ENCODE measurements at regions not wholly inside any gene's neighbourhood (a gene's known extent, or its start where the extent isn't known, plus 50 kb on each side); places are given as distances from the start of the nearest gene placed in this dataset.
A peak's percentile ranks its signal among the peaks of the same experiment; 100 is the strongest.

DNA sequence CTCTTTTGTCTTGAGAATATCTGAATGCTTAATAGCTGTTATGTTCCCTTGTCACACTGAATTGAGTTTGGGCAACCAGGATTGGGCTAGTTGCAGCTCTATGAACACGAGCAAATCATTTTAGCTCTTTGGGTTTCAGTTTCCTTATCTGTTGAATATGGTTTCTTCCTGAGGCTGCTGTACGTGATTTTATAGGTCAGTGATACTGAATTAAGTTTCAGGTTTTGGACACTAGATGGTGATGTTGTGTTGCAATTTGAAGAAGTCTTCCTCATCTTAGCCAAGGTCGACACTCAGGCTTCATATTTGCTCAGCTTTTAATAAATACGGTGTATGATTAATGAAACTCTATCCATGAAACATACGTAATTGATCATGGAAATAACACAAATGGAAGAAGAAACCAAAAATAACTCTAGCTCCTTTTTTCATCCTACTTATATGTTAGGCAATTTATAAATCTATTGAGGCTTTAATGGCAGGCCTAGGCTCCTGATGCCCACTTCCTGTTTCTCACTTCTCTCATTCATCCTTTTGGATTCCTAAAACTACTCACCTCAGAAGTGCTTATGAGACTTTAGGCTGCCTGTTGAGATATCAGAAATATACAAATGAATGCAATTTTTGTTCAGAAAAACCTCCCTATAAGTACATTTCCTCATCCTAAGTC, 354.1 kb upstream of the MAP3K7 start:
- Mint-ChIP-seq H3K27ac (peak overlapping the region in 5 of 7 donors; percentile 4 to 86 (median 77)), H3K36me3 (no peaks in the 10 kb centered on the region), H3K4me3 (peak overlapping the region; percentile 17 to 75 (median 34)), H3K27me3 (no peaks in the 10 kb centered on the region), H3K9me3 (no peaks in the 10 kb centered on the region), H3K4me1 (peaks cover 5 to 11% (median 8%) of the 10 kb centered on the region in 4 donors)
- Histone ChIP-seq H3K4me3 (ENCODE audit: low read length in 2 of 2) (no peak overlapping the region), H3K9me3 (ENCODE audit: control insufficient read depth in 1 of 2, low read length in 2 of 2) (no peaks in the 10 kb centered on the region), H3K4me1 (ENCODE audit: insufficient read depth, low read length) (no peaks in the 10 kb centered on the region), H3K27me3 (ENCODE audit: insufficient read depth, low read length) (no peaks in the 10 kb centered on the region), H3K36me3 (ENCODE audit: insufficient read depth, low read length) (no peaks in the 10 kb centered on the region), H3K27ac (ENCODE audit: low read depth, low read length) (peak overlapping the region; percentile 0)
- POLR2A ChIA-PET (ENCODE audit: partially characterized antibody) = no interaction called here
- CTCF ChIA-PET (ENCODE audit: partially characterized antibody) = interaction anchor here (0.6 to 1.9 kb wide), 9 partner anchors 8 to 1535 kb away, joined by 3 to 6 read pairs (median 4); no protein-coding TSS in a partner anchor
- intact Hi-C loops (cut with micrococcal nuclease) = no loop called here
- DNase-seq = peak in 4 of 5 donors; percentile 56 to 69 (median 66)

DNA sequence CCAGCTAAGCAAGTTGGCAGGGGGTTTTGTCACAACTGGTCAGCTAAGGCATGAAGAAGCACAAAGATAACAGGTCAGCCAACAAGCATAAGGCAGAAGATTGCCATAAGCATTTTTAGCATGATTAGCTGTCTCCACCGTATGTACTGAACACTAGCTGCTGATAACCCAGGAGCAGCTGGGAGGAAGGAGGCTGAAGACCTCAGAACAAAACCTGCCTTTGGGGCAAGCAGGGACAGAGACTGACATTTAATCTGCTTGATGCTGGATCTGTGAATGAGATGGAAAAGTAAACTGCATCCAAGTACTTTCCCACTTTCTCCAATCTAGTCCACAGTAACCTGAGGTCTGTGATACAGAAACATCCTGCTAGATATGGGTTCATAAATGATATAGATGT, 353.0 kb upstream of the MAP3K7 start:
- Histone ChIP-seq H3K4me3 (ENCODE audit: low read length in 2 of 2) (no peak overlapping the region), H3K4me1 (ENCODE audit: insufficient read depth, low read length) (no peaks in the 10 kb centered on the region), H3K9me3 (ENCODE audit: control insufficient read depth in 1 of 2, low read length in 2 of 2) (no peaks in the 10 kb centered on the region), H3K36me3 (ENCODE audit: insufficient read depth, low read length) (no peaks in the 10 kb centered on the region), H3K27ac (ENCODE audit: low read depth, low read length) (no peak overlapping the region), H3K27me3 (ENCODE audit: insufficient read depth, low read length) (no peaks in the 10 kb centered on the region)
- peak in 1 of 5 donors; percentile 14 for DNase-seq
- POLR2A ChIA-PET (ENCODE audit: partially characterized antibody) = no interaction called here
- Mint-ChIP-seq H3K27ac (peak overlapping the region in 2 of 7 donors; percentile 27 to 47), H3K27me3 (no peaks in the 10 kb centered on the region), H3K36me3 (no peaks in the 10 kb centered on the region), H3K4me1 (peaks cover 5 to 12% (median 9%) of the 10 kb centered on the region in 4 donors), H3K4me3 (no peak overlapping the region), H3K9me3 (no peaks in the 10 kb centered on the region)
- CTCF ChIA-PET (ENCODE audit: partially characterized antibody) = interaction anchor here (1.4 to 1.5 kb wide), 2 partner anchors 16 to 26 kb away, joined by 4 to 6 read pairs; no protein-coding TSS in a partner anchor
- intact Hi-C loops (cut with micrococcal nuclease) = no loop called here

GRCh38 chr6:90938122-90938521, 351.2 kb upstream of the MAP3K7 start:
- no peaks in the 10 kb centered on the region for H3K36me3 Mint-ChIP-seq
- no peaks in the 10 kb centered on the region for H3K9me3 Mint-ChIP-seq
- intact Hi-C loops (cut with micrococcal nuclease) = no loop called here
- POLR2A ChIA-PET (ENCODE audit: partially characterized antibody) = no interaction called here
- Histone ChIP-seq H3K4me1 (ENCODE audit: insufficient read depth, low read length) (no peaks in the 10 kb centered on the region), H3K4me3 (ENCODE audit: low read length in 2 of 2) (no peak overlapping the region), H3K27ac (ENCODE audit: low read depth, low read length) (no peak overlapping the region), H3K27me3 (ENCODE audit: insufficient read depth, low read length) (no peaks in the 10 kb centered on the region), H3K9me3 (ENCODE audit: control insufficient read depth in 1 of 2, low read length in 2 of 2) (no peaks in the 10 kb centered on the region), H3K36me3 (ENCODE audit: insufficient read depth, low read length) (no peaks in the 10 kb centered on the region)
- no peak overlapping the region for H3K4me3 Mint-ChIP-seq
- H3K27ac Mint-ChIP-seq = no peak overlapping the region
- no peak for DNase-seq
- H3K4me1 Mint-ChIP-seq = peaks cover 5 to 16% (median 11%) of the 10 kb centered on the region in 4 donors
- CTCF ChIA-PET (ENCODE audit: partially characterized antibody) = no interaction called here
- no peaks in the 10 kb centered on the region for H3K27me3 Mint-ChIP-seq

GRCh38 chr6:90936286-90936685, 349.4 kb upstream of the MAP3K7 start:
- ChIA-PET CTCF (ENCODE audit: partially characterized antibody) (no interaction called here), POLR2A (ENCODE audit: partially characterized antibody) (no interaction called here)
- H3K4me3 Mint-ChIP-seq = no peak overlapping the region
- Histone ChIP-seq H3K27me3 (ENCODE audit: insufficient read depth, low read length) (no peaks in the 10 kb centered on the region), H3K4me1 (ENCODE audit: insufficient read depth, low read length) (no peaks in the 10 kb centered on the region), H3K27ac (ENCODE audit: low read depth, low read length) (no peak overlapping the region), H3K36me3 (ENCODE audit: insufficient read depth, low read length) (no peaks in the 10 kb centered on the region), H3K9me3 (ENCODE audit: control insufficient read depth in 1 of 2, low read length in 2 of 2) (no peaks in the 10 kb centered on the region), H3K4me3 (ENCODE audit: low read length in 2 of 2) (no peak overlapping the region)
- H3K4me1 Mint-ChIP-seq = peaks cover 5 to 13% (median 9%) of the 10 kb centered on the region in 4 donors
- peaks cover 8% of the 10 kb centered on the region in 2 donors for H3K27me3 Mint-ChIP-seq
- H3K36me3 Mint-ChIP-seq = no peaks in the 10 kb centered on the region
- no peak overlapping the region for H3K27ac Mint-ChIP-seq
- H3K9me3 Mint-ChIP-seq = no peaks in the 10 kb centered on the region
- DNase-seq = no peak
- intact Hi-C loops (cut with micrococcal nuclease) = no loop called here

- Histone ChIP-seq H3K9me3 (ENCODE audit: control insufficient read depth in 1 of 2, low read length in 2 of 2) (no peaks in the 10 kb centered on the region), H3K27me3 (ENCODE audit: insufficient read depth, low read length) (no peaks in the 10 kb centered on the region), H3K36me3 (ENCODE audit: insufficient read depth, low read length) (no peaks in the 10 kb centered on the region), H3K4me1 (ENCODE audit: insufficient read depth, low read length) (no peaks in the 10 kb centered on the region), H3K4me3 (ENCODE audit: low read length in 2 of 2) (no peak overlapping the region), H3K27ac (ENCODE audit: low read depth, low read length) (no peak overlapping the region)
- no peaks in the 10 kb centered on the region for H3K36me3 Mint-ChIP-seq
- peaks cover 0 to 5% (median 2%) of the 10 kb centered on the region in 4 donors for H3K4me1 Mint-ChIP-seq
- H3K4me3 Mint-ChIP-seq = no peak overlapping the region
- ChIA-PET POLR2A (ENCODE audit: partially characterized antibody) (no interaction called here), CTCF (ENCODE audit: partially characterized antibody) (interaction anchor here (1.3 kb wide), 1 partner anchor 10 kb away, joined by 3 read pairs; no protein-coding TSS in a partner anchor)
- intact Hi-C loops (cut with micrococcal nuclease) = no loop called here
- H3K27me3 Mint-ChIP-seq = peaks cover 8 to 11% of the 10 kb centered on the region in 2 donors
- H3K27ac Mint-ChIP-seq = no peak overlapping the region
- no peak for DNase-seq
- no peaks in the 10 kb centered on the region for H3K9me3 Mint-ChIP-seq
Measured at GRCh38 chr6:90934966-90935365, 348.1 kb upstream of the MAP3K7 start.

- intact Hi-C loops (cut with micrococcal nuclease) = no loop called here
- H3K4me3 Mint-ChIP-seq = no peak overlapping the region
- no peak overlapping the region for H3K4me3 ChIP-seq (ENCODE audit: low read length in 2 of 2)
- ChIA-PET CTCF (ENCODE audit: partially characterized antibody) (interaction anchor here (1.3 to 1.8 kb wide), 2 partner anchors 9 kb away, joined by 3 to 6 read pairs; no protein-coding TSS in a partner anchor), POLR2A (ENCODE audit: partially characterized antibody) (no interaction called here)
- H3K4me1 ChIP-seq (ENCODE audit: insufficient read depth, low read length) = no peaks in the 10 kb centered on the region
- H3K9me3 ChIP-seq (ENCODE audit: control insufficient read depth in 1 of 2, low read length in 2 of 2) = no peaks in the 10 kb centered on the region
- H3K36me3 ChIP-seq (ENCODE audit: insufficient read depth, low read length) = no peaks in the 10 kb centered on the region
- peaks cover 10 to 11% of the 10 kb centered on the region in 2 donors for H3K27me3 Mint-ChIP-seq
- no peaks in the 10 kb centered on the region for H3K27me3 ChIP-seq (ENCODE audit: insufficient read depth, low read length)
- H3K4me1 Mint-ChIP-seq = peaks cover 0 to 5% (median 2%) of the 10 kb centered on the region in 4 donors
- no peak for DNase-seq
- no peaks in the 10 kb centered on the region for H3K9me3 Mint-ChIP-seq
- H3K27ac Mint-ChIP-seq = no peak overlapping the region
- no peaks in the 10 kb centered on the region for H3K36me3 Mint-ChIP-seq
- H3K27ac ChIP-seq (ENCODE audit: low read depth, low read length) = no peak overlapping the region
Measured at GRCh38 chr6:90934081-90934480, 347.2 kb upstream of the MAP3K7 start.

DNA sequence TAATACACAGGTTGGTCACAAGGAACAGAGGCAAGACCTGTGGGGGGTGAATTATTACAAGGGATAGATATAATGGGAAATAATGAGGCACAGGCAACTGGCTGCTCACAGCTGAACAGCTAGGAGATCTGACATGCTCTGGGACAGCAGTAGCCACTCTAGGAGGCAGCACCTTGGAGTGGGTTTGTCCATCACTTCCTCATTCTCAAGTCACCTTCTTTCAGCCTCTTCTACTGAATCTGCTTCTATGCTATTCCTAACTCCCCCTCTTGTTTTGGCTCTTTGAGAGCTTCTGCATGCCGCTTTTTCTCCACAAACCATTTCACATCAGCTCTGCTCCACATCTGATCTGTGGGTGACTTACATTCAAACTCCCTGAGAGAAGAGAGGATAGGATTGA, 345.5 kb upstream of the MAP3K7 start:
- DNase-seq = no peak
- Histone ChIP-seq H3K36me3 (ENCODE audit: insufficient read depth, low read length) (no peaks in the 10 kb centered on the region), H3K27ac (ENCODE audit: low read depth, low read length) (no peak overlapping the region), H3K4me3 (ENCODE audit: low read length in 2 of 2) (no peak overlapping the region), H3K27me3 (ENCODE audit: insufficient read depth, low read length) (no peaks in the 10 kb centered on the region), H3K4me1 (ENCODE audit: insufficient read depth, low read length) (no peaks in the 10 kb centered on the region), H3K9me3 (ENCODE audit: control insufficient read depth in 1 of 2, low read length in 2 of 2) (no peaks in the 10 kb centered on the region)
- H3K27me3 Mint-ChIP-seq = peaks cover 10 to 11% of the 10 kb centered on the region in 2 donors
- intact Hi-C loops (cut with micrococcal nuclease) = no loop called here
- ChIA-PET CTCF (ENCODE audit: partially characterized antibody) (interaction anchor here (1.8 kb wide), 1 partner anchor 10 kb away, joined by 6 read pairs; no protein-coding TSS in a partner anchor), POLR2A (ENCODE audit: partially characterized antibody) (no interaction called here)
- H3K4me3 Mint-ChIP-seq = no peak overlapping the region
- no peaks in the 10 kb centered on the region for H3K9me3 Mint-ChIP-seq
- peaks cover 0 to 5% (median 2%) of the 10 kb centered on the region in 4 donors for H3K4me1 Mint-ChIP-seq
- no peak overlapping the region for H3K27ac Mint-ChIP-seq
- no peaks in the 10 kb centered on the region for H3K36me3 Mint-ChIP-seq
